ENCODE measurements at regions not wholly inside any gene's neighbourhood (a gene's known extent, or its start where the extent isn't known, plus 50 kb on each side); places are given as distances from the start of the nearest gene placed in this dataset.

DNA sequence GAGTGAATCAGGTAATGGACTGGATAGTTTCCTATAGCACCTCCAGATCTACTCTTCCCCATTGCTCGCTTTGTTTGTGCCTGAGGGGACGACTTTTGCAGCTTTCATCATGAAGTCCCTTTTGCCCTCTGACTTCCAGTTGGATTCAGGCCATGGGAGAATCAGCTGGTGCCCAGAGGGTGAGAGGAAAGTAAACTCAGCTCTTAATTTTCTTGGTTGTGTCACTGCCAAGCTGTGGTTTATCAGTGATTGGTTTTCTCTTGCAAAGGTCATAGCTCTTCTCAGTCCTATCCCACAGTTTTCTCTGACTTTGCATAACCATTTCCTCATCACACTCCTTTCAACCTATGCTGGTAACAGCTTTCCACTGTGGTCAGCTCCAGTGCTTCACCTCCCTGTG, 200.1 kb downstream of the KCNJ2 start:
- BruUV-seq (replicated peaks) = no TSS peak
- intact Hi-C loops (cut with micrococcal nuclease; ENCODE audit: unreplicated experiment) = no loop called here
- CTCF ChIA-PET = no interaction called here
- Mint-ChIP-seq H3K27ac (ENCODE audit: unreplicated experiment) (no peak overlapping the region), H3K4me3 (ENCODE audit: low read depth, unreplicated experiment) (no peak overlapping the region), H3K9me3 (ENCODE audit: low read depth, unreplicated experiment) (peaks cover 18% of the 10 kb centered on the region), H3K4me1 (ENCODE audit: low read depth, unreplicated experiment) (no peaks in the 10 kb centered on the region), H3K27me3 (ENCODE audit: unreplicated experiment) (no peaks in the 10 kb centered on the region), H3K36me3 (ENCODE audit: insufficient read depth, unreplicated experiment) (no peaks in the 10 kb centered on the region)
- TF ChIP-seq, protein P1, sequence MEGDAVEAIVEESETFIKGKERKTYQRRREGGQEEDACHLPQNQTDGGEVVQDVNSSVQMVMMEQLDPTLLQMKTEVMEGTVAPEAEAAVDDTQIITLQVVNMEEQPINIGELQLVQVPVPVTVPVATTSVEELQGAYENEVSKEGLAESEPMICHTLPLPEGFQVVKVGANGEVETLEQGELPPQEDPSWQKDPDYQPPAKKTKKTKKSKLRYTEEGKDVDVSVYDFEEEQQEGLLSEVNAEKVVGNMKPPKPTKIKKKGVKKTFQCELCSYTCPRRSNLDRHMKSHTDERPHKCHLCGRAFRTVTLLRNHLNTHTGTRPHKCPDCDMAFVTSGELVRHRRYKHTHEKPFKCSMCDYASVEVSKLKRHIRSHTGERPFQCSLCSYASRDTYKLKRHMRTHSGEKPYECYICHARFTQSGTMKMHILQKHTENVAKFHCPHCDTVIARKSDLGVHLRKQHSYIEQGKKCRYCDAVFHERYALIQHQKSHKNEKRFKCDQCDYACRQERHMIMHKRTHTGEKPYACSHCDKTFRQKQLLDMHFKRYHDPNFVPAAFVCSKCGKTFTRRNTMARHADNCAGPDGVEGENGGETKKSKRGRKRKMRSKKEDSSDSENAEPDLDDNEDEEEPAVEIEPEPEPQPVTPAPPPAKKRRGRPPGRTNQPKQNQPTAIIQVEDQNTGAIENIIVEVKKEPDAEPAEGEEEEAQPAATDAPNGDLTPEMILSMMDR (IDR thresholded peaks at IDR 0.05; ENCODE audit: unreplicated experiment) = no peak
- no peak for DNase-seq

DNA sequence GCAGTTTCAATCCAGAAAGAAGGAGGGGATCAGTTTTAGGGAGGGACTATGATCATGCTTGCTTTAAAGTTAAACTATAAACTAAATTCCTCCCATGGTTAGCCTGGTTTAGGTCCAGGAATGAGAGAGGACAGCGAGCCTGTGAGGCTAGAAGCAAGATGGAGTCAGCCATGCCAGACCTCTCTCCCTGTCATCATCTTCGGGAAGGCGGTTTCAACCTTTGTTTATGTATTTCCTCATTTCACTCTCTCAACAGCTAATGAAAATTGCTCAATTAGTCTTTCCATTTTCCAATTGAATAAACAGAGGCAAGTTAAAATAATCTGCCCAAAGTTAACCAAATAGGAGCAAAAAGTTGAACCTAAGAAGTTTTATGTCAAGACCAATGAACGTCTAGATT, 201.5 kb downstream of the KCNJ2 start:
- Mint-ChIP-seq H3K9me3 (ENCODE audit: low read depth, unreplicated experiment) (peaks cover 15% of the 10 kb centered on the region), H3K27ac (ENCODE audit: unreplicated experiment) (no peak overlapping the region), H3K4me1 (ENCODE audit: low read depth, unreplicated experiment) (no peaks in the 10 kb centered on the region), H3K4me3 (ENCODE audit: low read depth, unreplicated experiment) (no peak overlapping the region), H3K36me3 (ENCODE audit: insufficient read depth, unreplicated experiment) (no peaks in the 10 kb centered on the region), H3K27me3 (ENCODE audit: unreplicated experiment) (no peaks in the 10 kb centered on the region)
- TF ChIP-seq, protein P1 (IDR thresholded peaks at IDR 0.05; ENCODE audit: unreplicated experiment) = no peak
- CTCF ChIA-PET = no interaction called here
- no peak for DNase-seq
- BruUV-seq (replicated peaks) = no TSS peak
- intact Hi-C loops (cut with micrococcal nuclease; ENCODE audit: unreplicated experiment) = no loop called here

DNA sequence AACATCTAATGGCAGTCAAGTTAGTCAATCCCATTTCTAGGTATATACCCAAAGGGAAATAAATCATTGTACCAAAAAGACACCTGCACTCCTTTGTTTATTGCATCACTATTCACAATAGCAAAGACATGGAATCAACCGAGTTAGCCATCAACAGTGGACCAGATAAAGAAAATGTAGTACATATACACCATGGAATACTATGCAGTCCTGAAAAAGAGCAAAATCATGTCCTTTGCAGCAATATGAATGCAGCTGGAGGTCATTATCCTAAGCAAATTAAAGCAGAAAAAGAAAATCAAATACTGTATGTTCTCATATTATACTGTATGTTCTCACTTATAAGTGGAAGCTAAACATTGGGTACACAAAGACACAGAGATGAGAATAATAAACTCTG, 204.0 kb downstream of the KCNJ2 start:
- CTCF ChIA-PET = no interaction called here
- no peak overlapping the region for H3K4me3 Mint-ChIP-seq (ENCODE audit: low read depth, unreplicated experiment)
- DNase-seq = no peak
- intact Hi-C loops (cut with micrococcal nuclease; ENCODE audit: unreplicated experiment) = no loop called here
- H3K27me3 Mint-ChIP-seq (ENCODE audit: unreplicated experiment) = no peaks in the 10 kb centered on the region
- TF ChIP-seq, protein P1 (IDR thresholded peaks at IDR 0.05; ENCODE audit: unreplicated experiment) = no peak
- BruUV-seq (replicated peaks) = no TSS peak
- peaks cover 18% of the 10 kb centered on the region for H3K9me3 Mint-ChIP-seq (ENCODE audit: low read depth, unreplicated experiment)
- H3K27ac Mint-ChIP-seq (ENCODE audit: unreplicated experiment) = no peak overlapping the region
- H3K36me3 Mint-ChIP-seq (ENCODE audit: insufficient read depth, unreplicated experiment) = no peaks in the 10 kb centered on the region
- no peaks in the 10 kb centered on the region for H3K4me1 Mint-ChIP-seq (ENCODE audit: low read depth, unreplicated experiment)

DNA sequence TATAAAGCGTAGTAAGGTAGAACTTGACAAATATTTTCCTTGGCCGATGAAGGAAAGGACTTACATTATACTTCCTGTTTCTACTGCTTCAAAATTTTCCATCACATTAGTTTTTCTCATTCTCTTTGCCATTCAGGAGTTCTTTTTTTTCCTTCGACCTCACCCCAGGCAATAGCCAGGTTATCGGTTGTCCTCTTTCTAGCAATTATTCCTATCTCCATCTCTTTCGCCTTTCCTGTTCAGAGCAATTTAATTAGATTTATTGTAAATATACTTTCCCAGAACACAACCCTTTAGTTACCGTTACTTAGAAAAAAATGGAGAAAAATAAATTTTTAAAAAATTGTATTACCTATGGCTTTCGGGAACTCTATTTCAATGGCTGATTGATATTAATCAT, 205.2 kb downstream of the KCNJ2 start:
- TF ChIP-seq, protein P1 (IDR thresholded peaks at IDR 0.05; ENCODE audit: unreplicated experiment) = no peak
- H3K4me3 Mint-ChIP-seq (ENCODE audit: low read depth, unreplicated experiment) = no peak overlapping the region
- H3K27ac Mint-ChIP-seq (ENCODE audit: unreplicated experiment) = no peak overlapping the region
- no peaks in the 10 kb centered on the region for H3K27me3 Mint-ChIP-seq (ENCODE audit: unreplicated experiment)
- CTCF ChIA-PET = no interaction called here
- peaks cover 16% of the 10 kb centered on the region for H3K9me3 Mint-ChIP-seq (ENCODE audit: low read depth, unreplicated experiment)
- no peaks in the 10 kb centered on the region for H3K4me1 Mint-ChIP-seq (ENCODE audit: low read depth, unreplicated experiment)
- BruUV-seq (replicated peaks) = no TSS peak
- H3K36me3 Mint-ChIP-seq (ENCODE audit: insufficient read depth, unreplicated experiment) = no peaks in the 10 kb centered on the region
- DNase-seq = no peak
- intact Hi-C loops (cut with micrococcal nuclease; ENCODE audit: unreplicated experiment) = no loop called here

DNA sequence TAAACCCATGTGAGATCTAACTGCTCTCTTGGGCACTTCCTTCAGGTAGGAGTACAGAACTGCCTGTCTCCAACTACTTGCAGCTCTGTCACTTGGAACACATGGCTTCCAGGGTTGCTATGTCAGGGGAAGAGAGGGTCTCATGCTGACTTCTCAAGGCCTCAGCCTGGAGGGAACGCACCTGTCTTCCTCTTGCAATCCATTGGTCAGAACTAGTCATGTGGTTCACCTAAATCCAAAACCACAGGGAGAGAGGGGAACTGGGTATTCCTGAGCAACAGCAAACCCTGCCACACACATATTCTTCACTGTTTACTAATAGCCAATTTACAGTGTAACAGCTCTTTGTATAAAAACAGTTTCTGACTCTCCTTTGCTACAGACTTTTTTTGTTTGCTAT, 206.1 kb downstream of the KCNJ2 start:
- no peak overlapping the region for H3K27ac Mint-ChIP-seq (ENCODE audit: unreplicated experiment)
- no peaks in the 10 kb centered on the region for H3K36me3 Mint-ChIP-seq (ENCODE audit: insufficient read depth, unreplicated experiment)
- no peaks in the 10 kb centered on the region for H3K27me3 Mint-ChIP-seq (ENCODE audit: unreplicated experiment)
- BruUV-seq (replicated peaks) = no TSS peak
- CTCF ChIA-PET = no interaction called here
- peaks cover 16% of the 10 kb centered on the region for H3K9me3 Mint-ChIP-seq (ENCODE audit: low read depth, unreplicated experiment)
- no peak overlapping the region for H3K4me3 Mint-ChIP-seq (ENCODE audit: low read depth, unreplicated experiment)
- no peaks in the 10 kb centered on the region for H3K4me1 Mint-ChIP-seq (ENCODE audit: low read depth, unreplicated experiment)
- TF ChIP-seq, protein P1 (IDR thresholded peaks at IDR 0.05; ENCODE audit: unreplicated experiment) = no peak
- intact Hi-C loops (cut with micrococcal nuclease; ENCODE audit: unreplicated experiment) = no loop called here
- no peak for DNase-seq
